ENCODE measurements at regions not wholly inside any gene's neighbourhood (a gene's known extent, or its start where the extent isn't known, plus 50 kb on each side); places are given as distances from the start of the nearest gene placed in this dataset.

GRCh38 chr15:85959611-85960010 lies 120.1 kb upstream of the AGBL1 start:
- peaks cover 8% of the 10 kb centered on the region for H3K4me1 Mint-ChIP-seq
- peaks cover 0 to 3% (median 0%) of the 10 kb centered on the region in 3 donors for H3K9me3 ChIP-seq (ENCODE audit: control extremely low read depth in 1 of 3, control insufficient read depth in 2 of 3, insufficient read depth in 1 of 3, low read length in 2 of 3)
- H3K36me3 ChIP-seq (replicated peaks in 1 of 2; ENCODE audit: control extremely low read depth in 1 of 2, control insufficient read depth in 1 of 2, extremely low read depth in 1 of 2, insufficient read depth in 2 of 2, low read length in 1 of 2) = no peaks in the 10 kb centered on the region
- no peak overlapping the region for H3K9ac ChIP-seq (ENCODE audit: low read length)
- no peak overlapping the region for H3K4me3 ChIP-seq (ENCODE audit: control extremely low read depth in 1 of 5, extremely low read depth in 1 of 5, insufficient read depth in 1 of 5, low read depth in 2 of 5, low read length in 4 of 5)
- no peak overlapping the region for H2AFZ ChIP-seq (ENCODE audit: insufficient read depth, low read depth, low read length, poor library complexity, severe bottlenecking)
- no peaks in the 10 kb centered on the region for H3K79me2 ChIP-seq (ENCODE audit: control insufficient read depth, insufficient read depth, low read length)
- DNase-seq = no peak
- H3K9me3 Mint-ChIP-seq (ENCODE audit: insufficient read depth) = peaks cover 7% of the 10 kb centered on the region
- ChIA-PET POLR2A (no interaction called here), CTCF (no interaction called here)
- no peak overlapping the region for H3K27ac ChIP-seq (ENCODE audit: low read length in 2 of 2)
- intact Hi-C loops (cut with micrococcal nuclease) = no loop called here
- H3K4me2 ChIP-seq (replicated peaks; ENCODE audit: low read depth, low read length, poor library complexity, severe bottlenecking) = no peak overlapping the region
- no peak for TF ChIP-seq EZH2 (IDR thresholded peaks at IDR 0.05; ENCODE audit: borderline replicate concordance, insufficient read depth, low read depth, low read length, poor library complexity, severe bottlenecking)
- TF ChIP-seq CTCF (IDR thresholded peaks at IDR 0.05) = no peak
- no peak for ATAC-seq (ENCODE audit: low read depth)
- WGBS (ENCODE audit: insufficient coverage) = no CpG with 5 or more reads among the region's 4 CpGs
- H4K20me1 ChIP-seq (ENCODE audit: control insufficient read depth, insufficient read depth, low read length, poor library complexity, severe bottlenecking) = no peaks in the 10 kb centered on the region
- no peaks in the 10 kb centered on the region for H3K4me1 ChIP-seq (ENCODE audit: control insufficient read depth in 2 of 2, insufficient read depth in 2 of 2, low read length in 2 of 2)
- no peak overlapping the region for H3K4me3 Mint-ChIP-seq
- no peaks in the 10 kb centered on the region for H3K27me3 Mint-ChIP-seq
- H3K27ac Mint-ChIP-seq = no peak overlapping the region
- H3K27me3 ChIP-seq (replicated peaks in 1 of 4; ENCODE audit: control extremely low read depth in 1 of 4, control insufficient read depth in 3 of 4, insufficient read depth in 4 of 4, low read length in 3 of 4) = no peaks in the 10 kb centered on the region

- H3K27ac ChIP-seq (ENCODE audit: low read length in 2 of 2) = no peak overlapping the region
- intact Hi-C loops (cut with micrococcal nuclease) = no loop called here
- no peak overlapping the region for H3K4me3 ChIP-seq (ENCODE audit: control extremely low read depth in 1 of 5, extremely low read depth in 1 of 5, insufficient read depth in 1 of 5, low read depth in 2 of 5, low read length in 4 of 5)
- Mint-ChIP-seq H3K27ac (no peak overlapping the region), H3K9me3 (ENCODE audit: insufficient read depth) (peaks cover 5% of the 10 kb centered on the region), H3K4me1 (peaks cover 5% of the 10 kb centered on the region), H3K4me3 (no peak overlapping the region), H3K27me3 (no peaks in the 10 kb centered on the region)
- no peak for TF ChIP-seq EZH2 (IDR thresholded peaks at IDR 0.05; ENCODE audit: borderline replicate concordance, insufficient read depth, low read depth, low read length, poor library complexity, severe bottlenecking)
- no peak for TF ChIP-seq CTCF (IDR thresholded peaks at IDR 0.05)
- ChIA-PET POLR2A (no interaction called here), CTCF (no interaction called here)
- H3K4me1 ChIP-seq (ENCODE audit: control insufficient read depth in 2 of 2, insufficient read depth in 2 of 2, low read length in 2 of 2) = no peaks in the 10 kb centered on the region
- H3K36me3 ChIP-seq (replicated peaks in 1 of 2; ENCODE audit: control extremely low read depth in 1 of 2, control insufficient read depth in 1 of 2, extremely low read depth in 1 of 2, insufficient read depth in 2 of 2, low read length in 1 of 2) = no peaks in the 10 kb centered on the region
- ATAC-seq (ENCODE audit: low read depth) (no peak), DNase-seq (no peak)
- no peak overlapping the region for H2AFZ ChIP-seq (ENCODE audit: insufficient read depth, low read depth, low read length, poor library complexity, severe bottlenecking)
- H3K9me3 ChIP-seq (ENCODE audit: control extremely low read depth in 1 of 3, control insufficient read depth in 2 of 3, insufficient read depth in 1 of 3, low read length in 2 of 3) = peaks cover 0 to 3% (median 0%) of the 10 kb centered on the region in 3 donors
- H4K20me1 ChIP-seq (ENCODE audit: control insufficient read depth, insufficient read depth, low read length, poor library complexity, severe bottlenecking) = no peaks in the 10 kb centered on the region
- H3K79me2 ChIP-seq (ENCODE audit: control insufficient read depth, insufficient read depth, low read length) = no peaks in the 10 kb centered on the region
- H3K27me3 ChIP-seq (replicated peaks in 1 of 4; ENCODE audit: control extremely low read depth in 1 of 4, control insufficient read depth in 3 of 4, insufficient read depth in 4 of 4, low read length in 3 of 4) = no peaks in the 10 kb centered on the region
- WGBS (ENCODE audit: insufficient coverage) = 92% methylated on average over 2 of the region's 2 CpGs
- no peak overlapping the region for H3K9ac ChIP-seq (ENCODE audit: low read length)
- H3K4me2 ChIP-seq (replicated peaks; ENCODE audit: low read depth, low read length, poor library complexity, severe bottlenecking) = no peak overlapping the region
These were observed 119.3 kb upstream of the AGBL1 start for GRCh38 chr15:85960381-85960780.

All from B cell (primary cell).